OCI-LY3 (cell line): ENCODE measurements at regions not wholly inside any gene's neighbourhood (a gene's known extent, or its start where the extent isn't known, plus 50 kb on each side); places are given as distances from the start of the nearest gene placed in this dataset.

Experiments
- CTCF ChIP-seq: fragments of 200-600, 300-600 bp; sonication (generic); IDR thresholded peaks from 2 replicates; pipeline ENCODE4 v1.5.1; 2014; ENCODE audit warnings: antibody characterized with exemption, low read length, low read depth
- EZH2phosphoT487 ChIP-seq: fragments of 200-600 bp; shearing (Covaris generic); IDR thresholded peaks from 2 replicates; pipeline ENCODE4 v1.6.1; 2018; ENCODE audit warnings: antibody characterized with exemption, mixed run types, low read depth

GRCh38 chr9:118561051-118561450 lies 808.2 kb downstream of the BRINP1 start:
- TF ChIP-seq CTCF (no peak), EZH2phosphoT487 (no peak)
